GM23338 (cell line): ENCODE measurements at regions not wholly inside any gene's neighbourhood (a gene's known extent, or its start where the extent isn't known, plus 50 kb on each side); places are given as distances from the start of the nearest gene placed in this dataset.

Experiments
- ATAC-seq: fragments of 200-7000 bp; cut with Tn5 transposase; 3 replicates; pipeline ENCODE4 v1.9.1; 2020
- DNase-seq: peaks from one replicate; pipeline ENCODE4 v3.0.0-alpha.2; 2015; ENCODE audit warnings: low spot score
- H2AFZ ChIP-seq: fragments of 200-600 bp; sonication (generic); 2 replicates; pipeline ENCODE4 v1.8.0; 2016; ENCODE audit warnings: antibody characterized with exemption, mild to moderate bottlenecking, moderate library complexity
- H3F3A ChIP-seq: fragments of 200-600 bp; sonication (generic); replicated peaks from 2 replicates; pipeline ENCODE4 v1.8.0; 2017; ENCODE audit warnings: antibody characterized with exemption, mixed run types, low read depth
- H3K27ac ChIP-seq: fragments of 200-600 bp; sonication (generic); 2 replicates; pipeline ENCODE4 v1.6.1; 2016; ENCODE audit warnings: low read depth
- H3K27me3 ChIP-seq: fragments of 200-600 bp; sonication (generic); 2 replicates; pipeline ENCODE4 v1.8.0; 2016; ENCODE audit warnings: mild to moderate bottlenecking, mixed run types, moderate library complexity; ENCODE audit not compliant: insufficient read depth
- H3K36me3 ChIP-seq: fragments of 200-600 bp; sonication (generic); 2 replicates; pipeline ENCODE4 v1.8.0; 2016; ENCODE audit warnings: mild to moderate bottlenecking; ENCODE audit not compliant: insufficient read depth
- H3K4me1 ChIP-seq: fragments of 200-600 bp; sonication (generic); 2 replicates; pipeline ENCODE4 v1.8.0; 2016; ENCODE audit warnings: mild to moderate bottlenecking, moderate library complexity; ENCODE audit not compliant: insufficient read depth
- H3K4me2 ChIP-seq: fragments of 200-600 bp; sonication (generic); 2 replicates; pipeline ENCODE4 v1.7.1; 2017; ENCODE audit warnings: mixed run types
- H3K4me3 ChIP-seq: fragments of 200-600 bp; sonication (generic); 2 replicates; pipeline ENCODE4 v1.6.1; 2016; ENCODE audit warnings: mixed run types
- H3K79me2 ChIP-seq: fragments of 200-600 bp; sonication (generic); replicated peaks from 2 replicates; pipeline ENCODE4 v1.8.0; 2017; ENCODE audit warnings: mild to moderate bottlenecking; ENCODE audit not compliant: insufficient read depth
- H3K9me2 ChIP-seq: fragments of 200-600 bp; sonication (generic); 2 replicates; pipeline ENCODE4 v1.8.0; 2017; ENCODE audit not compliant: insufficient read depth
- H4K20me1 ChIP-seq: fragments of 200-600 bp; sonication (generic); replicated peaks from 2 replicates; pipeline ENCODE4 v1.8.0; 2017; ENCODE audit warnings: mild to moderate bottlenecking; ENCODE audit not compliant: insufficient read depth
- H3K27ac Mint-ChIP-seq: 2 replicates; pipeline ENCODE4 v1.8.0; 2020; ENCODE audit warnings: inconsistent platforms, mild to moderate bottlenecking, moderate library complexity, mixed read lengths
- H3K27me3 Mint-ChIP-seq: 3 replicates; pipeline ENCODE4 v1.8.0; 2022; ENCODE audit warnings: low read depth, mild to moderate bottlenecking, moderate library complexity, mixed read lengths, inconsistent platforms; ENCODE audit not compliant: insufficient read depth, poor library complexity
- H3K36me3 Mint-ChIP-seq: 3 replicates; pipeline ENCODE4 v1.8.0; 2021; ENCODE audit warnings: low read depth, mild to moderate bottlenecking, inconsistent platforms, moderate library complexity, mixed read lengths
- H3K4me1 Mint-ChIP-seq: 3 replicates; pipeline ENCODE4 v1.8.0; 2020; ENCODE audit warnings: mild to moderate bottlenecking, inconsistent platforms, mixed read lengths
- H3K4me3 Mint-ChIP-seq: 3 replicates; pipeline ENCODE4 v1.8.0; 2021; ENCODE audit warnings: moderate library complexity, mild to moderate bottlenecking, inconsistent platforms, mixed read lengths
- H3K9me3 Mint-ChIP-seq: 3 replicates; pipeline ENCODE4 v1.8.0; 2020; ENCODE audit warnings: moderate library complexity, mild to moderate bottlenecking, inconsistent platforms, mixed read lengths
- TF ChIP-seq, protein P1 (sequence below): IDR thresholded peaks from 2 replicates; pipeline ENCODE4 v1.6.1; 2016; ENCODE audit warnings: antibody characterized with exemption
- TF ChIP-seq, protein P2 (sequence below): fragments of 250-450 bp; sonication (Bioruptor Pico); IDR thresholded peaks from 2 replicates; pipeline ENCODE4 v1.5.0; 2020; ENCODE audit warnings: mild to moderate bottlenecking, moderate library complexity
- TF ChIP-seq, protein P3 (sequence below): IDR thresholded peaks from one replicate; pipeline ENCODE4 v1.6.1; 2018; ENCODE audit warnings: antibody characterized with exemption; ENCODE audit not compliant: unreplicated experiment

DNA sequence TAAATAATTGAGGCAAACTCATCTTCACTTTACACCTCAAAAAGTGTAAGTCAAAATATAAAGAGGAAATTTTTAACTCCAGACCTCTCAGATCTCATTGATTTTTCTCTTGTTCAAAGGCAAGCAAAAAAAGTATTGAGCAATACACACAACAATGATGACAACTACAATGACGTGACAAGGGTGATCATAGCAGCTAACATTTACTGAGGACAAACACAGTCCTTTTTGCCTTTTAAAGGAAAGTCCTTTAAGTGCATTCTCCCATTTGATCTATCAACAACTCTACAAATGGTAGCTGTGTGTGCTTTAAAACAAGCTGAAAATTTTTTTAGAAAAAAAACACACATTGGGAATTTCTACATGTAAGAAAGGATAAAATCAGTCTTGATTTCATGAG, 123.5 kb upstream of the CTAGE1 start:
- Mint-ChIP-seq H3K4me3 (no peak overlapping the region), H3K27me3 (no peaks in the 10 kb centered on the region), H3K4me1 (no peaks in the 10 kb centered on the region; the same call in 2 of the 3 replicates), H3K27ac (no peak overlapping the region), H3K9me3 (peaks cover under 1% of the 10 kb centered on the region; the same call in 1 of the 3 replicates), H3K36me3 (no peaks in the 10 kb centered on the region)
- no peaks in the 10 kb centered on the region for H3K27me3 ChIP-seq
- ATAC-seq (no peak), DNase-seq (no peak)
- H3K4me2 ChIP-seq = no peak overlapping the region
- peaks cover 5% of the 10 kb centered on the region; the same call in 1 of the 2 replicates for H3K9me2 ChIP-seq
- no peak overlapping the region for H2AFZ ChIP-seq
- no peaks in the 10 kb centered on the region for H3K36me3 ChIP-seq
- H3F3A ChIP-seq = no peaks in the 10 kb centered on the region
- no peaks in the 10 kb centered on the region for H3K4me1 ChIP-seq
- H3K79me2 ChIP-seq = no peaks in the 10 kb centered on the region
- H3K27ac ChIP-seq = no peak overlapping the region
- no peak overlapping the region for H3K4me3 ChIP-seq
- H4K20me1 ChIP-seq = no peaks in the 10 kb centered on the region
- TF ChIP-seq, protein P1, sequence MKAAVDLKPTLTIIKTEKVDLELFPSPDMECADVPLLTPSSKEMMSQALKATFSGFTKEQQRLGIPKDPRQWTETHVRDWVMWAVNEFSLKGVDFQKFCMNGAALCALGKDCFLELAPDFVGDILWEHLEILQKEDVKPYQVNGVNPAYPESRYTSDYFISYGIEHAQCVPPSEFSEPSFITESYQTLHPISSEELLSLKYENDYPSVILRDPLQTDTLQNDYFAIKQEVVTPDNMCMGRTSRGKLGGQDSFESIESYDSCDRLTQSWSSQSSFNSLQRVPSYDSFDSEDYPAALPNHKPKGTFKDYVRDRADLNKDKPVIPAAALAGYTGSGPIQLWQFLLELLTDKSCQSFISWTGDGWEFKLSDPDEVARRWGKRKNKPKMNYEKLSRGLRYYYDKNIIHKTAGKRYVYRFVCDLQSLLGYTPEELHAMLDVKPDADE = no peak
- TF ChIP-seq, protein P2, sequence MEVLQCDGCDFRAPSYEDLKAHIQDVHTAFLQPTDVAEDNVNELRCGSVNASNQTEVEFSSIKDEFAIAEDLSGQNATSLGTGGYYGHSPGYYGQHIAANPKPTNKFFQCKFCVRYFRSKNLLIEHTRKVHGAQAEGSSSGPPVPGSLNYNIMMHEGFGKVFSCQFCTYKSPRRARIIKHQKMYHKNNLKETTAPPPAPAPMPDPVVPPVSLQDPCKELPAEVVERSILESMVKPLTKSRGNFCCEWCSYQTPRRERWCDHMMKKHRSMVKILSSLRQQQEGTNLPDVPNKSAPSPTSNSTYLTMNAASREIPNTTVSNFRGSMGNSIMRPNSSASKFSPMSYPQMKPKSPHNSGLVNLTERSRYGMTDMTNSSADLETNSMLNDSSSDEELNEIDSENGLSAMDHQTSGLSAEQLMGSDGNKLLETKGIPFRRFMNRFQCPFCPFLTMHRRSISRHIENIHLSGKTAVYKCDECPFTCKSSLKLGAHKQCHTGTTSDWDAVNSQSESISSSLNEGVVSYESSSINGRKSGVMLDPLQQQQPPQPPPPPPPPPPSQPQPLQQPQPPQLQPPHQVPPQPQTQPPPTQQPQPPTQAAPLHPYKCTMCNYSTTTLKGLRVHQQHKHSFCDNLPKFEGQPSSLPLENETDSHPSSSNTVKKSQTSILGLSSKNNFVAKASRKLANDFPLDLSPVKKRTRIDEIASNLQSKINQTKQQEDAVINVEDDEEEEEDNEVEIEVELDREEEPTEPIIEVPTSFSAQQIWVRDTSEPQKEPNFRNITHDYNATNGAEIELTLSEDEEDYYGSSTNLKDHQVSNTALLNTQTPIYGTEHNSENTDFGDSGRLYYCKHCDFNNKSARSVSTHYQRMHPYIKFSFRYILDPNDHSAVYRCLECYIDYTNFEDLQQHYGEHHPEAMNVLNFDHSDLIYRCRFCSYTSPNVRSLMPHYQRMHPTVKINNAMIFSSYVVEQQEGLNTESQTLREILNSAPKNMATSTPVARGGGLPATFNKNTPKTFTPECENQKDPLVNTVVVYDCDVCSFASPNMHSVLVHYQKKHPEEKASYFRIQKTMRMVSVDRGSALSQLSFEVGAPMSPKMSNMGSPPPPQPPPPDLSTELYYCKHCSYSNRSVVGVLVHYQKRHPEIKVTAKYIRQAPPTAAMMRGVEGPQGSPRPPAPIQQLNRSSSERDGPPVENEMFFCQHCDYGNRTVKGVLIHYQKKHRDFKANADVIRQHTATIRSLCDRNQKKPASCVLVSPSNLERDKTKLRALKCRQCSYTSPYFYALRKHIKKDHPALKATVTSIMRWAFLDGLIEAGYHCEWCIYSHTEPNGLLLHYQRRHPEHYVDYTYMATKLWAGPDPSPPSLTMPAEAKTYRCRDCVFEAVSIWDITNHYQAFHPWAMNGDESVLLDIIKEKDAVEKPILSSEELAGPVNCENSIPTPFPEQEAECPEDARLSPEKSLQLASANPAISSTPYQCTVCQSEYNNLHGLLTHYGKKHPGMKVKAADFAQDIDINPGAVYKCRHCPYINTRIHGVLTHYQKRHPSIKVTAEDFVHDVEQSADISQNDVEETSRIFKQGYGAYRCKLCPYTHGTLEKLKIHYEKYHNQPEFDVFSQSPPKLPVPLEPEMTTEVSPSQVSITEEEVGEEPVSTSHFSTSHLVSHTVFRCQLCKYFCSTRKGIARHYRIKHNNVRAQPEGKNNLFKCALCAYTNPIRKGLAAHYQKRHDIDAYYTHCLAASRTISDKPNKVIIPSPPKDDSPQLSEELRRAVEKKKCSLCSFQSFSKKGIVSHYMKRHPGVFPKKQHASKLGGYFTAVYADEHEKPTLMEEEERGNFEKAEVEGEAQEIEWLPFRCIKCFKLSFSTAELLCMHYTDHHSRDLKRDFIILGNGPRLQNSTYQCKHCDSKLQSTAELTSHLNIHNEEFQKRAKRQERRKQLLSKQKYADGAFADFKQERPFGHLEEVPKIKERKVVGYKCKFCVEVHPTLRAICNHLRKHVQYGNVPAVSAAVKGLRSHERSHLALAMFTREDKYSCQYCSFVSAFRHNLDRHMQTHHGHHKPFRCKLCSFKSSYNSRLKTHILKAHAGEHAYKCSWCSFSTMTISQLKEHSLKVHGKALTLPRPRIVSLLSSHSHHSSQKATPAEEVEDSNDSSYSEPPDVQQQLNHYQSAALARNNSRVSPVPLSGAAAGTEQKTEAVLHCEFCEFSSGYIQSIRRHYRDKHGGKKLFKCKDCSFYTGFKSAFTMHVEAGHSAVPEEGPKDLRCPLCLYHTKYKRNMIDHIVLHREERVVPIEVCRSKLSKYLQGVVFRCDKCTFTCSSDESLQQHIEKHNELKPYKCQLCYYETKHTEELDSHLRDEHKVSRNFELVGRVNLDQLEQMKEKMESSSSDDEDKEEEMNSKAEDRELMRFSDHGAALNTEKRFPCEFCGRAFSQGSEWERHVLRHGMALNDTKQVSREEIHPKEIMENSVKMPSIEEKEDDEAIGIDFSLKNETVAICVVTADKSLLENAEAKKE (CRISPR knock-in tag) = no peak
- TF ChIP-seq, protein P3, sequence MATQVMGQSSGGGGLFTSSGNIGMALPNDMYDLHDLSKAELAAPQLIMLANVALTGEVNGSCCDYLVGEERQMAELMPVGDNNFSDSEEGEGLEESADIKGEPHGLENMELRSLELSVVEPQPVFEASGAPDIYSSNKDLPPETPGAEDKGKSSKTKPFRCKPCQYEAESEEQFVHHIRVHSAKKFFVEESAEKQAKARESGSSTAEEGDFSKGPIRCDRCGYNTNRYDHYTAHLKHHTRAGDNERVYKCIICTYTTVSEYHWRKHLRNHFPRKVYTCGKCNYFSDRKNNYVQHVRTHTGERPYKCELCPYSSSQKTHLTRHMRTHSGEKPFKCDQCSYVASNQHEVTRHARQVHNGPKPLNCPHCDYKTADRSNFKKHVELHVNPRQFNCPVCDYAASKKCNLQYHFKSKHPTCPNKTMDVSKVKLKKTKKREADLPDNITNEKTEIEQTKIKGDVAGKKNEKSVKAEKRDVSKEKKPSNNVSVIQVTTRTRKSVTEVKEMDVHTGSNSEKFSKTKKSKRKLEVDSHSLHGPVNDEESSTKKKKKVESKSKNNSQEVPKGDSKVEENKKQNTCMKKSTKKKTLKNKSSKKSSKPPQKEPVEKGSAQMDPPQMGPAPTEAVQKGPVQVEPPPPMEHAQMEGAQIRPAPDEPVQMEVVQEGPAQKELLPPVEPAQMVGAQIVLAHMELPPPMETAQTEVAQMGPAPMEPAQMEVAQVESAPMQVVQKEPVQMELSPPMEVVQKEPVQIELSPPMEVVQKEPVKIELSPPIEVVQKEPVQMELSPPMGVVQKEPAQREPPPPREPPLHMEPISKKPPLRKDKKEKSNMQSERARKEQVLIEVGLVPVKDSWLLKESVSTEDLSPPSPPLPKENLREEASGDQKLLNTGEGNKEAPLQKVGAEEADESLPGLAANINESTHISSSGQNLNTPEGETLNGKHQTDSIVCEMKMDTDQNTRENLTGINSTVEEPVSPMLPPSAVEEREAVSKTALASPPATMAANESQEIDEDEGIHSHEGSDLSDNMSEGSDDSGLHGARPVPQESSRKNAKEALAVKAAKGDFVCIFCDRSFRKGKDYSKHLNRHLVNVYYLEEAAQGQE = no peak
